NB4 (cell line): ENCODE measurements at regions not wholly inside any gene's neighbourhood (a gene's known extent, or its start where the extent isn't known, plus 50 kb on each side); places are given as distances from the start of the nearest gene placed in this dataset.

ENCODE experiments used
- CTCF ChIP-seq: IDR thresholded peaks from one replicate; pipeline ENCODE4 v1.5.1; 2012; ENCODE audit warnings: low read depth, low read length
- MAX ChIP-seq: IDR thresholded peaks from 2 replicates; pipeline ENCODE4 v1.6.1; 2011; ENCODE audit warnings: low read depth, low read length
- MYC ChIP-seq: IDR thresholded peaks from 2 replicates; pipeline ENCODE4 v1.6.1; 2011; ENCODE audit warnings: low read depth, low read length
- POLR2A ChIP-seq: IDR thresholded peaks from 2 replicates; pipeline ENCODE4 v1.6.1; 2011; ENCODE audit warnings: mild to moderate bottlenecking; ENCODE audit not compliant: insufficient read length; ENCODE audit errors: extremely low read depth

- no peak for TF ChIP-seq CTCF
- no peak for TF ChIP-seq POLR2A
- no peak for TF ChIP-seq MYC
- no peak for TF ChIP-seq MAX
Observed at GRCh38 chr11:28400331-28401100, 292.3 kb downstream of the METTL15 start.
